H1 (cell line): ENCODE measurements at regions not wholly inside any gene's neighbourhood (a gene's known extent, or its start where the extent isn't known, plus 50 kb on each side); places are given as distances from the start of the nearest gene placed in this dataset.

Source experiments
- CTCF ChIA-PET: fragments of 300-600 bp; sonication (Branson Sonifier 250); formaldehyde crosslinking; loops from one replicate; lab custom pipeline; 2021; ENCODE audit not compliant: partially characterized antibody; lab: Charles Lee
- POLR2A ChIA-PET: fragments of 300-600 bp; sonication (Branson Sonifier 250); formaldehyde crosslinking; loops from one replicate; lab custom pipeline; 2021; ENCODE audit warnings: inconsistent platforms; ENCODE audit not compliant: partially characterized antibody; lab: Charles Lee
- DNase-seq, 2 experiments: peaks; one replicate each; pipeline versions ENCODE4 v3.0.0 to v3.0.0-alpha.2; 2010 to 2022; ENCODE audit warnings: low spot score in 2 of 2, low read depth in 1 of 2, mixed read lengths in 1 of 2
- FAIRE-seq: peaks from 2 replicates; lab custom pipeline; 2011; peaks lifted over from hg19 to GRCh38; lab: Jason Lieb, UNC
- H2AFZ ChIP-seq: 2 replicates; pipeline ENCODE4 v1.8.1; 2012; ENCODE audit warnings: low read length, inconsistent platforms
- H2AK5ac ChIP-seq: 2 replicates; pipeline ENCODE4 v1.6.1; 2013; ENCODE audit warnings: low read depth, low read length
- H2BK120ac ChIP-seq: replicated peaks from 2 replicates; pipeline ENCODE3; 2013; ENCODE audit warnings: low read depth, low read length, inconsistent platforms
- H2BK12ac ChIP-seq: 2 replicates; pipeline ENCODE4 v1.6.1; 2013; ENCODE audit warnings: low read depth, low read length
- H2BK15ac ChIP-seq: 2 replicates; pipeline ENCODE4 v1.6.1; 2013; ENCODE audit warnings: low read length
- H2BK20ac ChIP-seq: 2 replicates; pipeline ENCODE4 v1.6.1; 2013; ENCODE audit warnings: low read length
- H2BK5ac ChIP-seq: 2 replicates; pipeline ENCODE4 v1.6.1; 2013; ENCODE audit warnings: low read depth, low read length
- H3K14ac ChIP-seq: 2 replicates; pipeline ENCODE4 v1.6.1; 2013; ENCODE audit warnings: inconsistent platforms; ENCODE audit not compliant: insufficient read length
- H3K18ac ChIP-seq: 2 replicates; pipeline ENCODE4 v1.6.1; 2013; ENCODE audit warnings: low read length; ENCODE audit errors: extremely low read depth
- H3K23ac ChIP-seq: 2 replicates; pipeline ENCODE4 v1.6.1; 2013; ENCODE audit warnings: inconsistent platforms; ENCODE audit not compliant: insufficient read length
- H3K23me2 ChIP-seq: 2 replicates; pipeline ENCODE4 v1.6.1; 2013; ENCODE audit warnings: low read depth, low read length
- H3K27ac ChIP-seq: 2 replicates; pipeline ENCODE4 v1.6.1; 2011; ENCODE audit warnings: low read depth, low read length, inconsistent platforms
- H3K27me3 ChIP-seq, 4 experiments: replicated peaks in 1 of 4; 1 replicate in 1 of 4; 2 replicates in 3 of 4; pipeline versions ENCODE4 v1.6.1 to v1.8.1; 2011 to 2013; ENCODE audit warnings: low read length in 3 of 4, mild to moderate bottlenecking in 3 of 4, inconsistent platforms in 2 of 4, mixed read lengths in 2 of 4, moderate library complexity in 1 of 4; ENCODE audit not compliant: control insufficient read depth in 3 of 4, insufficient read depth in 3 of 4; ENCODE audit errors: extremely low read depth in 1 of 4
- H3K36me3 ChIP-seq, 4 experiments: 2 replicates each; pipeline versions ENCODE4 v1.6.1 to v1.8.1; 2011 to 2013; ENCODE audit warnings: mild to moderate bottlenecking in 4 of 4, low read length in 3 of 4, moderate library complexity in 2 of 4, control low read depth in 1 of 4, inconsistent platforms in 1 of 4; ENCODE audit not compliant: insufficient read depth in 4 of 4, control insufficient read depth in 2 of 4
- H3K4ac ChIP-seq: replicated peaks from 2 replicates; pipeline ENCODE3; 2013; ENCODE audit warnings: low read length, low read depth, mixed read lengths, inconsistent platforms; ENCODE audit not compliant: insufficient read length
- H3K4me1 ChIP-seq, 4 experiments: replicated peaks in 1 of 4; 1 replicate in 1 of 4; 2 replicates in 3 of 4; pipeline versions ENCODE4 v1.6.1 to v1.8.1; 2011 to 2013; ENCODE audit warnings: low read length in 3 of 4, inconsistent platforms in 2 of 4, mixed read lengths in 1 of 4; ENCODE audit not compliant: insufficient read depth in 4 of 4, control insufficient read depth in 3 of 4
- H3K4me2 ChIP-seq, 2 experiments: 2 replicates each; pipeline versions ENCODE4 v1.6.1 to v1.8.1; 2011 to 2013; ENCODE audit warnings: low read depth in 2 of 2, low read length in 2 of 2, control low read depth in 1 of 2, inconsistent platforms in 1 of 2, mild to moderate bottlenecking in 1 of 2; ENCODE audit not compliant: insufficient read depth in 1 of 2
- H3K4me3 ChIP-seq, 4 experiments: fragments of 200-600, 300-600 bp in 1 of 4; sonication (generic), shearing (Covaris generic), sonication (Bioruptor Twin) in 1 of 4; 2 replicates each; pipeline versions ENCODE4 v1.5.1 to v1.8.1; 2011 to 2016; ENCODE audit warnings: low read length in 4 of 4, low read depth in 3 of 4, control low read depth in 2 of 4, inconsistent platforms in 2 of 4, mild to moderate bottlenecking in 2 of 4, mixed read lengths in 1 of 4, moderate library complexity in 1 of 4; ENCODE audit not compliant: insufficient read depth in 2 of 4; ENCODE audit errors: extremely low read depth in 1 of 4
- H3K56ac ChIP-seq: replicated peaks from 2 replicates; pipeline ENCODE3; 2013; ENCODE audit warnings: low read depth, mild to moderate bottlenecking, mixed read lengths, low read length, inconsistent platforms; ENCODE audit not compliant: insufficient read length
- H3K79me1 ChIP-seq: 2 replicates; pipeline ENCODE4 v1.6.1; 2013; ENCODE audit warnings: low read depth, low read length, control low read depth
- H3K79me2 ChIP-seq, 2 experiments: 2 replicates each; pipeline versions ENCODE4 v1.6.1 to v1.8.1; 2012 to 2013; ENCODE audit warnings: low read length in 2 of 2, mild to moderate bottlenecking in 2 of 2, inconsistent platforms in 1 of 2; ENCODE audit not compliant: insufficient read depth in 2 of 2, control insufficient read depth in 1 of 2
- H3K9ac ChIP-seq, 4 experiments: replicated peaks in 1 of 4; 1 replicate in 1 of 4; 2 replicates in 3 of 4; pipeline versions ENCODE4 v1.6.1 to v1.8.1; 2011 to 2013; ENCODE audit warnings: low read depth in 3 of 4, low read length in 3 of 4, control low read depth in 2 of 4, mild to moderate bottlenecking in 2 of 4, moderate library complexity in 2 of 4, inconsistent platforms in 1 of 4; ENCODE audit errors: extremely low read depth in 1 of 4
- H3K9me3 ChIP-seq, 2 experiments: 2 replicates each; pipeline versions ENCODE4 v1.6.1 to v1.8.1; 2012 to 2013; ENCODE audit warnings: mild to moderate bottlenecking in 2 of 2, moderate library complexity in 2 of 2, control low read depth in 1 of 2, inconsistent platforms in 1 of 2, low read depth in 1 of 2, low read length in 1 of 2, mixed read lengths in 1 of 2; ENCODE audit not compliant: insufficient read depth in 2 of 2
- H4K20me1 ChIP-seq, 2 experiments: replicated peaks in 1 of 2; 2 replicates each; pipeline versions ENCODE3 to v1.8.1; 2011 to 2013; ENCODE audit warnings: inconsistent platforms in 2 of 2, low read length in 2 of 2, mild to moderate bottlenecking in 1 of 2; ENCODE audit not compliant: insufficient read depth in 2 of 2, control insufficient read depth in 1 of 2
- H4K5ac ChIP-seq: 2 replicates; pipeline ENCODE4 v1.6.1; 2013; ENCODE audit warnings: low read length, low read depth, mixed read lengths, inconsistent platforms; ENCODE audit not compliant: insufficient read length
- H4K8ac ChIP-seq: 2 replicates; pipeline ENCODE4 v1.8.0; 2013; ENCODE audit warnings: mild to moderate bottlenecking, moderate library complexity, low read length, inconsistent platforms; ENCODE audit not compliant: insufficient read depth; ENCODE audit errors: extremely low read depth
- H4K91ac ChIP-seq: replicated peaks from 2 replicates; pipeline ENCODE3; 2013; ENCODE audit warnings: low read length, mixed read lengths, inconsistent platforms; ENCODE audit not compliant: insufficient read length
- MAFK ChIP-seq: IDR thresholded peaks from 2 replicates; pipeline ENCODE4 v1.6.1; 2012; ENCODE audit warnings: low read depth, mild to moderate bottlenecking, improper control_type of control experiment, low read length
- NRF1 ChIP-seq: IDR thresholded peaks from 2 replicates; pipeline ENCODE4 v1.6.1; 2011; ENCODE audit warnings: mild to moderate bottlenecking, low read depth, low read length, improper control_type of control experiment
- POLR2AphosphoS5 ChIP-seq: IDR thresholded peaks from 2 replicates; pipeline ENCODE4 v1.6.1; 2011; ENCODE audit warnings: low read depth, low read length
- RNF2 ChIP-seq: fragments of 200-900, 300-1000 bp; sonication (generic); IDR thresholded peaks from 2 replicates; pipeline ENCODE4 v1.7.1; 2016; ENCODE audit warnings: borderline replicate concordance, low read depth, mild to moderate bottlenecking, antibody characterized with exemption, low read length; ENCODE audit not compliant: poor library complexity, severe bottlenecking; ENCODE audit errors: missing control alignments
- SAP30 ChIP-seq: fragments of 300-600 bp; sonication (generic); IDR thresholded peaks from 2 replicates; pipeline ENCODE4 v1.7.1; 2012; ENCODE audit warnings: low read length, moderate library complexity, mild to moderate bottlenecking, inconsistent platforms; ENCODE audit not compliant: insufficient read depth, insufficient replicate concordance
- WGBS, 2 experiments: shearing (Covaris generic) in 1 of 2; methylation state at CpG; one replicate each; pipeline versions ENCODE4 v1.1.6 to v1.1.7; 2013 to 2015; ENCODE audit warnings: low lambda C conversion rate in 2 of 2, mixed read lengths in 2 of 2, inconsistent platforms in 1 of 2, low coverage in 1 of 2, missing lambda C conversion rate in 1 of 2; ENCODE audit not compliant: insufficient replicate concordance in 2 of 2, insufficient coverage in 1 of 2, insufficient read length in 1 of 2; ENCODE audit errors: extremely low coverage in 1 of 2, missing lambda C conversion rate in 1 of 2; 5-methylcytosine and 5-hydroxymethylcytosine counted together

GRCh38 chr2:63743982-63744966 lies 97.4 kb upstream of the UGP2 start:
- no peak overlapping the region for H2BK15ac ChIP-seq
- no peak overlapping the region for H2BK120ac ChIP-seq
- peak overlapping the region; percentile 14; the same call in 1 of the 2 replicates for H2AFZ ChIP-seq
- no peak overlapping the region for H3K4me2 ChIP-seq
- POLR2A ChIA-PET, result interaction anchor here (0.8 to 1.8 kb wide), 2 partner anchors 97 to 105 kb away, joined by 3 to 4 read pairs; partner anchors contain the start of gene UGP2
- no peak overlapping the region for H4K5ac ChIP-seq
- H2BK20ac ChIP-seq, result no peak overlapping the region
- CTCF ChIA-PET, result interaction anchor here (0.6 to 2.0 kb wide), 4 partner anchors 13 to 1456 kb away, joined by 3 to 6 read pairs (median 4); no protein-coding TSS in a partner anchor
- no peak overlapping the region for H3K14ac ChIP-seq
- H3K23me2 ChIP-seq, result no peaks in the 10 kb centered on the region; the same call in 1 of the 2 replicates
- no peak overlapping the region for H2BK5ac ChIP-seq
- H3K23ac ChIP-seq, result no peak overlapping the region
- H2AK5ac ChIP-seq, result no peak overlapping the region
- H3K27me3 ChIP-seq, result no peaks in the 10 kb centered on the region
- H3K18ac ChIP-seq, result no peak overlapping the region
- no peak overlapping the region for H3K27ac ChIP-seq
- DNase-seq, result no peak
- TF ChIP-seq SAP30 (no peak), NRF1 (no peak), POLR2AphosphoS5 (no peak), MAFK (no peak), RNF2 (no peak)
- FAIRE-seq, result peak; percentile 7
- no peaks in the 10 kb centered on the region for H3K9me3 ChIP-seq
- H3K79me2 ChIP-seq, result no peaks in the 10 kb centered on the region
- no peaks in the 10 kb centered on the region for H4K20me1 ChIP-seq
- no peak overlapping the region for H3K9ac ChIP-seq
- 75 to 100% methylated on average over 1 to 6 of the region's 6 CpGs for WGBS, 2 experiments
- H3K36me3 ChIP-seq, result no peaks in the 10 kb centered on the region
- H2BK12ac ChIP-seq, result no peak overlapping the region
- peaks cover 0 to 15% (median 2%) of the 10 kb centered on the region in 4 experiments; a peak in 5 of 7 replicates for H3K4me1 ChIP-seq
- no peak overlapping the region for H3K4me3 ChIP-seq
- no peak overlapping the region for H3K56ac ChIP-seq
- H3K79me1 ChIP-seq, result no peaks in the 10 kb centered on the region
- no peak overlapping the region for H4K91ac ChIP-seq
- no peak overlapping the region for H3K4ac ChIP-seq
- no peak overlapping the region for H4K8ac ChIP-seq
